ENCODE measurements at regions not wholly inside any gene's neighbourhood (a gene's known extent, or its start where the extent isn't known, plus 50 kb on each side); places are given as distances from the start of the nearest gene placed in this dataset.

GRCh38 chr18:66440433-66440832 is 163.5 kb downstream of the CDH19 start:
- no peak for TF ChIP-seq CTCF (IDR thresholded peaks at IDR 0.05; ENCODE audit: insufficient read depth, low read length, missing control alignments)
- ChIA-PET POLR2A (no interaction called here), CTCF (no interaction called here)
- H3K4me3 ChIP-seq (ENCODE audit: low read depth, low read length), result no peak overlapping the region
- DNase-seq (ENCODE audit: low read depth, low spot score), result no peak

- CTCF ChIA-PET, result no interaction called here
- no peak overlapping the region for H3K4me3 ChIP-seq (ENCODE audit: low read depth, low read length)
- DNase-seq (ENCODE audit: low read depth, low spot score), result no peak
- POLR2A ChIA-PET, result no interaction called here
- TF ChIP-seq CTCF (IDR thresholded peaks at IDR 0.05; ENCODE audit: insufficient read depth, low read length, missing control alignments), result no peak
Measured at GRCh38 chr18:66439670-66440069, 164.2 kb downstream of the CDH19 start.

GRCh38 chr18:66438711-66439536 is 165.0 kb downstream of the CDH19 start:
- H3K4me3 ChIP-seq (ENCODE audit: low read depth, low read length), result no peak overlapping the region
- ChIA-PET POLR2A (no interaction called here), CTCF (no interaction called here)
- TF ChIP-seq CTCF (IDR thresholded peaks at IDR 0.05; ENCODE audit: insufficient read depth, low read length, missing control alignments), result no peak
- no peak for DNase-seq (ENCODE audit: low read depth, low spot score)

DNA sequence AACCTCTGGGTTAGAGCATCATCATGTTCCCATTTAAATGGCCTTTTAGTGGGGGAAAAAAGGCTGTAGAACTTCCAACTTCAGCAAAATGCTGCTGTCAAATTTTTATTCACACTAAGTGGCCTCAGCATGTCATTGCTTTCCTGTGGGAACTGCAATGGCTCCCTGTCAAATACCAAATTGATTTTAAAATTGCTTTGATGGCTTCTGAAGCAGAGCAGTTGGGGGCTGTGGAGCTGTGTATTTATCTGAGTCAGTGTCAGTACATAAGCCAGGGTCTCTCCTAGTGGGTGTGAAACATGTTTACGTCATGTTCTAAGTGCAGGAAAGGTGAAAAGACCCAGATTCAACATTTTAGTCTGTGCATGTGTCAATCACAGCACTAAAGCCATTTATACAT is 171.3 kb downstream of the CDH19 start:
- no peak for TF ChIP-seq CTCF (IDR thresholded peaks at IDR 0.05; ENCODE audit: insufficient read depth, low read length, missing control alignments)
- ChIA-PET POLR2A (no interaction called here), CTCF (no interaction called here)
- no peak overlapping the region for H3K4me3 ChIP-seq (ENCODE audit: low read depth, low read length)
- DNase-seq (ENCODE audit: low read depth, low spot score), result no peak

DNA sequence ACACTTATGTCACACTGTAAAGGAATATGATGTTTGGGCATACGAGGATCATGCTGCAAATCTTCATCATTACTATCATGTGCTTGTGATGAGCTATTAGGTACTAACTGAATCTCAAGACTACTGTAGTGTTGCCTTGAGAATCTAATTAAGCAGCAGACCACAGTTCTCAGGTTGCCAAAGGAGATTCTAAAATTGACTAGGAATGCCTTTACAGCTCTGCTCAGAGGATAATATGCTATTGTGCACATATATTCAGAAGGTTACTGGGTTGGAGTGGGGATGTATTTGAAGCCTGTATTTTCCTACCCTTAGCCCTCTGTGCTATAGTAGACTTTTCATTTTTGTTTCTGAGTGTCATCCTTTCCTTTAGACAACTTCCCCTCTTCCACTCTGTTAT is 175.1 kb downstream of the CDH19 start:
- no peak for DNase-seq (ENCODE audit: low read depth, low spot score)
- ChIA-PET CTCF (no interaction called here), POLR2A (no interaction called here)
- H3K4me3 ChIP-seq (ENCODE audit: low read depth, low read length), result no peak overlapping the region
- no peak for TF ChIP-seq CTCF (IDR thresholded peaks at IDR 0.05; ENCODE audit: insufficient read depth, low read length, missing control alignments)

GRCh38 chr18:66419400-66419799 is 184.5 kb downstream of the CDH19 start:
- no peak for TF ChIP-seq CTCF (IDR thresholded peaks at IDR 0.05; ENCODE audit: insufficient read depth, low read length, missing control alignments)
- H3K4me3 ChIP-seq (ENCODE audit: low read depth, low read length), result no peak overlapping the region
- no peak for DNase-seq (ENCODE audit: low read depth, low spot score)
- CTCF ChIA-PET, result no interaction called here
- POLR2A ChIA-PET, result no interaction called here
